ENCODE measurements at regions not wholly inside any gene's neighbourhood (a gene's known extent, or its start where the extent isn't known, plus 50 kb on each side); places are given as distances from the start of the nearest gene placed in this dataset.

- TF ChIP-seq, protein P1, sequence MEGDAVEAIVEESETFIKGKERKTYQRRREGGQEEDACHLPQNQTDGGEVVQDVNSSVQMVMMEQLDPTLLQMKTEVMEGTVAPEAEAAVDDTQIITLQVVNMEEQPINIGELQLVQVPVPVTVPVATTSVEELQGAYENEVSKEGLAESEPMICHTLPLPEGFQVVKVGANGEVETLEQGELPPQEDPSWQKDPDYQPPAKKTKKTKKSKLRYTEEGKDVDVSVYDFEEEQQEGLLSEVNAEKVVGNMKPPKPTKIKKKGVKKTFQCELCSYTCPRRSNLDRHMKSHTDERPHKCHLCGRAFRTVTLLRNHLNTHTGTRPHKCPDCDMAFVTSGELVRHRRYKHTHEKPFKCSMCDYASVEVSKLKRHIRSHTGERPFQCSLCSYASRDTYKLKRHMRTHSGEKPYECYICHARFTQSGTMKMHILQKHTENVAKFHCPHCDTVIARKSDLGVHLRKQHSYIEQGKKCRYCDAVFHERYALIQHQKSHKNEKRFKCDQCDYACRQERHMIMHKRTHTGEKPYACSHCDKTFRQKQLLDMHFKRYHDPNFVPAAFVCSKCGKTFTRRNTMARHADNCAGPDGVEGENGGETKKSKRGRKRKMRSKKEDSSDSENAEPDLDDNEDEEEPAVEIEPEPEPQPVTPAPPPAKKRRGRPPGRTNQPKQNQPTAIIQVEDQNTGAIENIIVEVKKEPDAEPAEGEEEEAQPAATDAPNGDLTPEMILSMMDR (IDR thresholded peaks at IDR 0.05) = no peak
- TF ChIP-seq POLR2AphosphoS5 (IDR thresholded peaks at IDR 0.05) = no peak
- no peak for TF ChIP-seq POLR2A (IDR thresholded peaks at IDR 0.05)
- no peak for TF ChIP-seq EP300 (IDR thresholded peaks at IDR 0.05)
Observed at GRCh38 chr1:90502696-90503095, 214.4 kb downstream of the BARHL2 start.
